AG04449 (cell line): ENCODE measurements at regions not wholly inside any gene's neighbourhood (a gene's known extent, or its start where the extent isn't known, plus 50 kb on each side); places are given as distances from the start of the nearest gene placed in this dataset.
A peak's percentile ranks its signal among the peaks of the same experiment; 100 is the strongest.

Experiments
- CTCF ChIA-PET: fragments of 350-600 bp; formaldehyde crosslinking; extraction: SDS; loops from one replicate; lab custom pipeline; 2021; ENCODE audit warnings: antibody characterized with exemption; lab: Yijun Ruan, JAX
- POLR2A ChIA-PET: fragments of 400-600, 350-600 bp; formaldehyde crosslinking; extraction: SDS; loops from one replicate; lab custom pipeline; 2020; ENCODE audit warnings: antibody characterized with exemption, inconsistent platforms; lab: Yijun Ruan, JAX
- DNase-seq: peaks from one replicate; pipeline ENCODE4 v3.0.0-alpha.2; 2010; ENCODE audit warnings: low read depth, low spot score
- H3K4me3 ChIP-seq: 2 replicates; pipeline ENCODE4 v1.5.1; 2011; ENCODE audit warnings: low read depth, mild to moderate bottlenecking, control low read depth, low read length
- CTCF ChIP-seq: IDR thresholded peaks from one replicate; pipeline ENCODE4 v1.5.1; 2011; ENCODE audit warnings: mild to moderate bottlenecking, moderate library complexity, low read length, control low read depth, inconsistent platforms; ENCODE audit not compliant: insufficient read depth; ENCODE audit errors: missing control alignments

GRCh38 chr12:76259660-76260389 lies 88.4 kb downstream of the BBS10 start:
- peak; percentile 61 for DNase-seq
- ChIA-PET CTCF (interaction anchor here (0.6 to 2.0 kb wide), 4 partner anchors 9 to 327 kb away, joined by 3 to 6 read pairs (median 4); partner anchors contain the start of gene BBS10), POLR2A (interaction anchor here (0.8 kb wide), 1 partner anchor 10 kb away, joined by 3 read pairs; no protein-coding TSS in a partner anchor)
- TF ChIP-seq CTCF = no peak
- no peak overlapping the region for H3K4me3 ChIP-seq

- ChIA-PET POLR2A (no interaction called here), CTCF (interaction anchor here (1.5 to 2.0 kb wide), 2 partner anchors 10 to 89 kb away, joined by 4 to 6 read pairs; partner anchors contain the start of gene BBS10)
- no peak for DNase-seq
- no peak for TF ChIP-seq CTCF
- H3K4me3 ChIP-seq = no peak overlapping the region
Measured at GRCh38 chr12:76259106-76259505, 89.1 kb downstream of the BBS10 start.

- CTCF ChIA-PET = no interaction called here
- no peak for DNase-seq
- POLR2A ChIA-PET = no interaction called here
- no peak for TF ChIP-seq CTCF
- no peak overlapping the region for H3K4me3 ChIP-seq
Measured at GRCh38 chr12:76256904-76257303, 91.3 kb downstream of the BBS10 start.

- H3K4me3 ChIP-seq = no peak overlapping the region
- POLR2A ChIA-PET = no interaction called here
- no peak for TF ChIP-seq CTCF
- CTCF ChIA-PET = no interaction called here
- DNase-seq = no peak
Measured at GRCh38 chr12:76256321-76256720, 91.9 kb downstream of the BBS10 start.

- no peak for TF ChIP-seq CTCF
- POLR2A ChIA-PET = no interaction called here
- CTCF ChIA-PET = interaction anchor here (0.6 to 1.6 kb wide), 2 partner anchors 15 to 256 kb away, joined by 3 to 4 read pairs; no protein-coding TSS in a partner anchor
- no peak overlapping the region for H3K4me3 ChIP-seq
- no peak for DNase-seq
Measured at GRCh38 chr12:76255692-76256091, 92.5 kb downstream of the BBS10 start.

DNA sequence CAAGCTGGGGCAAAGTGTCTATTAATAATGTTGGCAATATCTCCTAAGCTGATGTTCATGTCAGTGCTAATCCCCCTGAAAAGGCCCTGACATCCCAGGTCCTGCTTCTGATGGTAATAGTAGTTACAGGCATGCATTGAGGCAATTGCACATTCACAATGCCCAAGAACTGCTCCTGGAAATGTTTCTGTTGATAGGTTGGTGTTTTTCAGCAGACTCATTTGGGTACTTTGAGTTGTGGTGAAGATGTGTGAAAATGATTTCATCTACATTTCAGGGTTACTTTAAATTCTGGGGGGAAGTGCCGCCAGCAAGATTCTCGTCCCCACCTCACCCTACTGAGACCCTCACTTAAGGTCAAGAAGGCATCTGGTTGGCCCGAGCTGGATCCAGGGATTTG lies 92.9 kb downstream of the BBS10 start:
- DNase-seq = no peak
- POLR2A ChIA-PET = no interaction called here
- CTCF ChIA-PET = interaction anchor here (0.6 to 1.6 kb wide), 2 partner anchors 15 to 256 kb away, joined by 3 to 4 read pairs; no protein-coding TSS in a partner anchor
- TF ChIP-seq CTCF = no peak
- H3K4me3 ChIP-seq = no peak overlapping the region
